Endodermal cell (in vitro differentiated cells): ENCODE measurements at regions not wholly inside any gene's neighbourhood (a gene's known extent, or its start where the extent isn't known, plus 50 kb on each side); places are given as distances from the start of the nearest gene placed in this dataset.

Source experiments
- DNase-seq: peaks from one replicate; pipeline ENCODE4 v3.0.0-alpha.2; 2017
- H3K27ac ChIP-seq: 2 replicates; pipeline ENCODE4 v1.5.1; 2013; ENCODE audit warnings: mild to moderate bottlenecking, low read depth, low read length, moderate library complexity
- H3K27me3 ChIP-seq: 2 replicates; pipeline ENCODE4 v1.6.1; 2013; ENCODE audit warnings: mild to moderate bottlenecking, low read length, moderate library complexity; ENCODE audit not compliant: insufficient read depth, control insufficient read depth, poor library complexity, severe bottlenecking
- H3K36me3 ChIP-seq: 2 replicates; pipeline ENCODE4 v1.7.0; 2013; ENCODE audit warnings: mild to moderate bottlenecking, low read length, moderate library complexity; ENCODE audit not compliant: control insufficient read depth, insufficient read depth
- H3K4me1 ChIP-seq: one replicate; pipeline ENCODE4 v1.7.0; 2013; ENCODE audit warnings: low read length; ENCODE audit not compliant: control insufficient read depth, insufficient read depth
- H3K4me3 ChIP-seq: 2 replicates; pipeline ENCODE4 v1.5.1; 2013; ENCODE audit warnings: mild to moderate bottlenecking, low read length, moderate library complexity
- H3K9ac ChIP-seq: 2 replicates; pipeline ENCODE4 v1.6.1; 2013; ENCODE audit warnings: mild to moderate bottlenecking, low read length, moderate library complexity; ENCODE audit not compliant: poor library complexity, severe bottlenecking; ENCODE audit errors: extremely low read depth
- H3K9me3 ChIP-seq: 2 replicates; pipeline ENCODE4 v1.6.1; 2013; ENCODE audit warnings: mild to moderate bottlenecking, low read length, moderate library complexity; ENCODE audit not compliant: control insufficient read depth
- H3K27ac Mint-ChIP-seq: 2 replicates; pipeline ENCODE4 v1.8.0; 2020; ENCODE audit warnings: mixed read lengths
- H3K27me3 Mint-ChIP-seq: 2 replicates; pipeline ENCODE4 v1.8.0; 2021; ENCODE audit warnings: mild to moderate bottlenecking, mixed read lengths; ENCODE audit not compliant: insufficient read depth
- H3K36me3 Mint-ChIP-seq: 2 replicates; pipeline ENCODE4 v1.8.0; 2020; ENCODE audit warnings: low read depth, mixed read lengths
- H3K4me1 Mint-ChIP-seq: 2 replicates; pipeline ENCODE4 v1.8.0; 2020; ENCODE audit warnings: mixed read lengths
- H3K4me3 Mint-ChIP-seq: 2 replicates; pipeline ENCODE4 v1.8.0; 2020; ENCODE audit warnings: mild to moderate bottlenecking, moderate library complexity, mixed read lengths
- H3K9me3 Mint-ChIP-seq: 2 replicates; pipeline ENCODE4 v1.8.0; 2020; ENCODE audit warnings: mild to moderate bottlenecking, mixed read lengths
- WGBS, 2 experiments: methylation state at CpG; one replicate each; pipeline versions ENCODE4 v1.1.5 to v1.1.7; 2013; ENCODE audit warnings: missing lambda C conversion rate in 2 of 2, mixed read lengths in 1 of 2; ENCODE audit not compliant: insufficient coverage in 1 of 2, insufficient read length in 1 of 2; 5-methylcytosine and 5-hydroxymethylcytosine counted together
- TF ChIP-seq, protein P1 (sequence below): fragments of 200-600 bp; sonication (generic); conservative IDR thresholded peaks from 2 replicates; pipeline ENCODE4 v1.5.0; 2021; ENCODE audit warnings: antibody characterized with exemption, mild to moderate bottlenecking

GRCh38 chr22:27114186-27114585 is 456.8 kb downstream of the MIAT start:
- H3K9me3 Mint-ChIP-seq, result no peaks in the 10 kb centered on the region
- Histone ChIP-seq H3K9me3 (no peaks in the 10 kb centered on the region), H3K27me3 (no peaks in the 10 kb centered on the region), H3K4me3 (no peak overlapping the region), H3K9ac (no peak overlapping the region), H3K4me1 (peaks cover 8% of the 10 kb centered on the region), H3K36me3 (no peaks in the 10 kb centered on the region), H3K27ac (no peak overlapping the region)
- peaks cover 21% of the 10 kb centered on the region for H3K4me1 Mint-ChIP-seq
- H3K36me3 Mint-ChIP-seq, result no peaks in the 10 kb centered on the region
- H3K27me3 Mint-ChIP-seq, result peaks cover 29% of the 10 kb centered on the region
- DNase-seq, result no peak
- WGBS, 2 experiments, result 92 to 95% methylated on average over 7 to 9 of the region's 9 CpGs
- no peak overlapping the region for H3K4me3 Mint-ChIP-seq
- no peak overlapping the region for H3K27ac Mint-ChIP-seq
- TF ChIP-seq, protein P1, sequence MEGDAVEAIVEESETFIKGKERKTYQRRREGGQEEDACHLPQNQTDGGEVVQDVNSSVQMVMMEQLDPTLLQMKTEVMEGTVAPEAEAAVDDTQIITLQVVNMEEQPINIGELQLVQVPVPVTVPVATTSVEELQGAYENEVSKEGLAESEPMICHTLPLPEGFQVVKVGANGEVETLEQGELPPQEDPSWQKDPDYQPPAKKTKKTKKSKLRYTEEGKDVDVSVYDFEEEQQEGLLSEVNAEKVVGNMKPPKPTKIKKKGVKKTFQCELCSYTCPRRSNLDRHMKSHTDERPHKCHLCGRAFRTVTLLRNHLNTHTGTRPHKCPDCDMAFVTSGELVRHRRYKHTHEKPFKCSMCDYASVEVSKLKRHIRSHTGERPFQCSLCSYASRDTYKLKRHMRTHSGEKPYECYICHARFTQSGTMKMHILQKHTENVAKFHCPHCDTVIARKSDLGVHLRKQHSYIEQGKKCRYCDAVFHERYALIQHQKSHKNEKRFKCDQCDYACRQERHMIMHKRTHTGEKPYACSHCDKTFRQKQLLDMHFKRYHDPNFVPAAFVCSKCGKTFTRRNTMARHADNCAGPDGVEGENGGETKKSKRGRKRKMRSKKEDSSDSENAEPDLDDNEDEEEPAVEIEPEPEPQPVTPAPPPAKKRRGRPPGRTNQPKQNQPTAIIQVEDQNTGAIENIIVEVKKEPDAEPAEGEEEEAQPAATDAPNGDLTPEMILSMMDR, result no peak

- H3K4me3 ChIP-seq, result no peak overlapping the region
- H3K9ac ChIP-seq, result no peak overlapping the region
- Mint-ChIP-seq H3K4me3 (no peak overlapping the region), H3K9me3 (no peaks in the 10 kb centered on the region), H3K27ac (no peak overlapping the region), H3K4me1 (peaks cover 13% of the 10 kb centered on the region), H3K36me3 (no peaks in the 10 kb centered on the region), H3K27me3 (peaks cover 29% of the 10 kb centered on the region)
- WGBS, 2 experiments, result 90 to 100% methylated on average over 1 to 2 of the region's 2 CpGs
- no peak for DNase-seq
- H3K27ac ChIP-seq, result no peak overlapping the region
- H3K4me1 ChIP-seq, result peaks cover 4% of the 10 kb centered on the region
- TF ChIP-seq, protein P1, result no peak
- H3K9me3 ChIP-seq, result no peaks in the 10 kb centered on the region
- no peaks in the 10 kb centered on the region for H3K27me3 ChIP-seq
- H3K36me3 ChIP-seq, result no peaks in the 10 kb centered on the region
Observed at GRCh38 chr22:27115410-27115809, 458.0 kb downstream of the MIAT start.

- peaks cover 29% of the 10 kb centered on the region for H3K27me3 Mint-ChIP-seq
- no peaks in the 10 kb centered on the region for H3K27me3 ChIP-seq
- H3K4me1 Mint-ChIP-seq, result peaks cover 8% of the 10 kb centered on the region
- 78 to 82% methylated on average over 4 to 5 of the region's 5 CpGs for WGBS, 2 experiments
- H3K4me3 Mint-ChIP-seq, result no peak overlapping the region
- H3K36me3 Mint-ChIP-seq, result no peaks in the 10 kb centered on the region
- TF ChIP-seq, protein P1, result no peak
- no peak overlapping the region for H3K27ac Mint-ChIP-seq
- no peak overlapping the region for H3K4me3 ChIP-seq
- H3K36me3 ChIP-seq, result no peaks in the 10 kb centered on the region
- no peak overlapping the region for H3K9ac ChIP-seq
- H3K27ac ChIP-seq, result no peak overlapping the region
- H3K4me1 ChIP-seq, result peaks cover 4% of the 10 kb centered on the region
- no peaks in the 10 kb centered on the region for H3K9me3 Mint-ChIP-seq
- H3K9me3 ChIP-seq, result no peaks in the 10 kb centered on the region
- DNase-seq, result no peak
Observed at GRCh38 chr22:27115816-27116256, 458.4 kb downstream of the MIAT start.
